ENCODE measurements at regions not wholly inside any gene's neighbourhood (a gene's known extent, or its start where the extent isn't known, plus 50 kb on each side); places are given as distances from the start of the nearest gene placed in this dataset.

DNA sequence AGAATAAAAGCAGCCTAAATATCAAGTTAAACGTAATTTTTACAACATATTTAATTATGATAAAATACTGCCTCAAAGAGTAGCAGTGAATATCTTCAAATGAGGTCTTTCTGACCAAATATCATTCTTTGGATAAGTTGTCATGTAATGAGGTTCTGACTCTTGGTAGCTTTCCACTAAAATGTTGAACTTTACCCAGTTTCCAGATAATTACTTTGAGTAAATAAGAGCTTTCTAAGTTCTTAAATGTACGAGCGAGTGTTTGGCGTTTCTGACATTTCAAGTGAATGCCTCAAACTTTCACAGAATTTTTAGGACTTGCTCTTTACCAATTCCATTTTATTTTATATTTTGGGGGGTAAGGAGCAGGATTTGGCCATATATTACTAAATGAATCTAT lies 1515.2 kb downstream of the FAM181B start:
- TF ChIP-seq, protein P1, sequence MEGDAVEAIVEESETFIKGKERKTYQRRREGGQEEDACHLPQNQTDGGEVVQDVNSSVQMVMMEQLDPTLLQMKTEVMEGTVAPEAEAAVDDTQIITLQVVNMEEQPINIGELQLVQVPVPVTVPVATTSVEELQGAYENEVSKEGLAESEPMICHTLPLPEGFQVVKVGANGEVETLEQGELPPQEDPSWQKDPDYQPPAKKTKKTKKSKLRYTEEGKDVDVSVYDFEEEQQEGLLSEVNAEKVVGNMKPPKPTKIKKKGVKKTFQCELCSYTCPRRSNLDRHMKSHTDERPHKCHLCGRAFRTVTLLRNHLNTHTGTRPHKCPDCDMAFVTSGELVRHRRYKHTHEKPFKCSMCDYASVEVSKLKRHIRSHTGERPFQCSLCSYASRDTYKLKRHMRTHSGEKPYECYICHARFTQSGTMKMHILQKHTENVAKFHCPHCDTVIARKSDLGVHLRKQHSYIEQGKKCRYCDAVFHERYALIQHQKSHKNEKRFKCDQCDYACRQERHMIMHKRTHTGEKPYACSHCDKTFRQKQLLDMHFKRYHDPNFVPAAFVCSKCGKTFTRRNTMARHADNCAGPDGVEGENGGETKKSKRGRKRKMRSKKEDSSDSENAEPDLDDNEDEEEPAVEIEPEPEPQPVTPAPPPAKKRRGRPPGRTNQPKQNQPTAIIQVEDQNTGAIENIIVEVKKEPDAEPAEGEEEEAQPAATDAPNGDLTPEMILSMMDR (IDR thresholded peaks at IDR 0.05; ENCODE audit: borderline replicate concordance, extremely low read depth, insufficient read depth): no peak
- no peaks in the 10 kb centered on the region for H3K4me1 ChIP-seq (ENCODE audit: control insufficient read depth in 2 of 3, insufficient read depth in 2 of 3, low read depth in 1 of 3, low read length in 3 of 3)
- H3K27me3 ChIP-seq (ENCODE audit: control insufficient read depth, insufficient read depth, low read length): no peaks in the 10 kb centered on the region
- no peak overlapping the region for H3K4me3 ChIP-seq (ENCODE audit: low read length in 3 of 3)
- H3K27ac ChIP-seq (ENCODE audit: low read depth in 2 of 2, low read length in 2 of 2): no peak overlapping the region
- intact Hi-C loops (cut with DNase I): no loop called here
- no peak overlapping the region for H3K9ac ChIP-seq (ENCODE audit: low read length in 3 of 3)
- DNase-seq (no peak), FAIRE-seq (no peak)
- no peaks in the 10 kb centered on the region for H3K9me3 ChIP-seq (ENCODE audit: control insufficient read depth in 2 of 3, insufficient read depth in 1 of 3, low read length in 3 of 3)
- H3K36me3 ChIP-seq (ENCODE audit: control insufficient read depth in 2 of 3, insufficient read depth in 3 of 3, low read length in 3 of 3): no peaks in the 10 kb centered on the region

DNA sequence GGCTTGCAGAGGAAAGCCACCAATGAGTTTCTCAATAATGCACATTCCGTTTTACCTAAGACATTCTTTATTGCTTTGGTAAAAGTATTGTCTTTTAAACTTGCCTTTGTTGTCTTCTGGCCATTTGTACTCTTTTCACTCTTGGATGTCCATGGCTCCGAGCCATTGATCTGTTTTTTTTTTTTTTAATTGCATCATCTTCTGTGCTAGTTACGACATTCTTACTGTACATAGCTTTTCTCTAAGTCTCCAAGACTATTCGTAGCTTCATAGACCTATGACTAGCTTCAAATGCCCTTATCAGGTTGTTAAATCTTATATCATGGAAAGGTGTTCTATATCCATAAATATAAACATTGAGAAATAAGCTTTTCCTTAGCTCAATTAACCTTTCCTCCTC lies 1522.6 kb downstream of the FAM181B start:
- no peak overlapping the region for H3K27ac ChIP-seq (ENCODE audit: low read depth in 2 of 2, low read length in 2 of 2)
- no peaks in the 10 kb centered on the region for H3K27me3 ChIP-seq (ENCODE audit: control insufficient read depth, insufficient read depth, low read length)
- intact Hi-C loops (cut with DNase I): no loop called here
- TF ChIP-seq, protein P1 (IDR thresholded peaks at IDR 0.05; ENCODE audit: borderline replicate concordance, extremely low read depth, insufficient read depth): no peak
- no peak overlapping the region for H3K4me3 ChIP-seq (ENCODE audit: low read length in 3 of 3)
- no peaks in the 10 kb centered on the region for H3K36me3 ChIP-seq (ENCODE audit: control insufficient read depth in 2 of 3, insufficient read depth in 3 of 3, low read length in 3 of 3)
- DNase-seq (no peak), FAIRE-seq (no peak)
- H3K9ac ChIP-seq (ENCODE audit: low read length in 3 of 3): no peak overlapping the region
- no peaks in the 10 kb centered on the region for H3K4me1 ChIP-seq (ENCODE audit: control insufficient read depth in 2 of 3, insufficient read depth in 2 of 3, low read depth in 1 of 3, low read length in 3 of 3)
- no peaks in the 10 kb centered on the region for H3K9me3 ChIP-seq (ENCODE audit: control insufficient read depth in 2 of 3, insufficient read depth in 1 of 3, low read length in 3 of 3)

DNA sequence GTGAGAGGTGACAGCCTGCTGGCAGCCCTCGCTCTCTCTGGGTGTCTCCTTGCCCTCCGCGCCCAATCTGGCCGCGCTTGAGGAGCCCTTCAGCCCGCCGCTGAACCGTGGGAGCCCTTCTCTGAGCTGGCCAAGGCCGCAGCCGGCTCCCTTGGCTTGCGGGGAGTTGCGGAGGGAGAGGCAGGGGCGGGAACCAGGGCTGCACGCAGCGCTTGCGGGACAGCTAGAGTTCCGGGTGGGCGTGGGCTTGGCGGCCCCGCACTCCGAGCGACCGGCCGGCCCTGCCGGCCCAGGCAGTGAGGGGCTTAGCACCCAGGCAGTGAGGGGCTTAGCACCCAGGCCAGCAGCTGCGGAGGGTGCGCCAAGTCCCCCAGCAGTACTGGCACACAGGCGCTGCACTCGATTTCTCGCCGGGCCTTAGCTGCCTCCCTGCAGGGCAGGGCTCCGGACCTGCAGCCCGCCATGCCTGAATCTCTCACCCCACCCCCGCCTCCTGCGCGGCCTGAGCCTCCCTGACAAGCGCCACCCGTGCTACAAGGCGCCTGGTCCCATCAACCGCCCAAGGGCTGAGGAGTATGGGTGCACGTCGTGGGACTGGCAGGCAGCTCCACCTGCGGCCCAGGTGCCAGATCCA lies 1526.1 kb downstream of the FAM181B start:
- H3K9ac ChIP-seq (ENCODE audit: low read length in 3 of 3): no peak overlapping the region
- H3K4me1 ChIP-seq (ENCODE audit: control insufficient read depth in 2 of 3, insufficient read depth in 2 of 3, low read depth in 1 of 3, low read length in 3 of 3): no peaks in the 10 kb centered on the region
- TF ChIP-seq, protein P1 (IDR thresholded peaks at IDR 0.05; ENCODE audit: borderline replicate concordance, extremely low read depth, insufficient read depth): no peak
- no peak overlapping the region for H3K4me3 ChIP-seq (ENCODE audit: low read length in 3 of 3)
- no peaks in the 10 kb centered on the region for H3K27me3 ChIP-seq (ENCODE audit: control insufficient read depth, insufficient read depth, low read length)
- no peaks in the 10 kb centered on the region for H3K9me3 ChIP-seq (ENCODE audit: control insufficient read depth in 2 of 3, insufficient read depth in 1 of 3, low read length in 3 of 3)
- H3K36me3 ChIP-seq (ENCODE audit: control insufficient read depth in 2 of 3, insufficient read depth in 3 of 3, low read length in 3 of 3): no peaks in the 10 kb centered on the region
- no peak overlapping the region for H3K27ac ChIP-seq (ENCODE audit: low read depth in 2 of 2, low read length in 2 of 2)
- intact Hi-C loops (cut with DNase I): no loop called here
- DNase-seq: peak in 1 of 5 donors; percentile 47
- FAIRE-seq: no peak

DNA sequence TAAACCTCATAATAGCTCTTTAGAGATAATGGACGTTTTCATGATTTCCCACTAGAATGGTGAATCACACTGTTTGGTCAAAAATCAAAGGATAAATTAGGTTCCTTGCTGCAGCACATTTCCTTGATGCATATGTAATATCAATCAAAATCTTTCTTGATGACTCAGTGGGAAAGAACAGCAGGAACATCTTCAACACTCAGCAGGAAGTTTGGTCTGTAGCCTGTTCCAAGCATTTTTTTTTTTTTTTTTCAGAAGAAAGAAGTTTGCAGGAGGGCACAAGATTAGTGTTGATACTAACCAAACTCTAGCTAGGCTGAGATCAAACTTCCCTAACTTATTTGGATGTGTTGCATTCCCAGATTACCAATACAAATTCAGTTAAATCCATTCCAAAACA lies 1529.8 kb downstream of the FAM181B start:
- DNase-seq (no peak), FAIRE-seq (no peak)
- Histone ChIP-seq H3K36me3 (ENCODE audit: control insufficient read depth in 2 of 3, insufficient read depth in 3 of 3, low read length in 3 of 3) (no peaks in the 10 kb centered on the region), H3K4me1 (ENCODE audit: control insufficient read depth in 2 of 3, insufficient read depth in 2 of 3, low read depth in 1 of 3, low read length in 3 of 3) (no peaks in the 10 kb centered on the region), H3K27ac (ENCODE audit: low read depth in 2 of 2, low read length in 2 of 2) (no peak overlapping the region), H3K9me3 (ENCODE audit: control insufficient read depth in 2 of 3, insufficient read depth in 1 of 3, low read length in 3 of 3) (no peaks in the 10 kb centered on the region), H3K27me3 (ENCODE audit: control insufficient read depth, insufficient read depth, low read length) (no peaks in the 10 kb centered on the region), H3K4me3 (ENCODE audit: low read length in 3 of 3) (no peak overlapping the region), H3K9ac (ENCODE audit: low read length in 3 of 3) (no peak overlapping the region)
- intact Hi-C loops (cut with DNase I): no loop called here
- TF ChIP-seq, protein P1 (IDR thresholded peaks at IDR 0.05; ENCODE audit: borderline replicate concordance, extremely low read depth, insufficient read depth): no peak
